Stomach smooth muscle (tissue), 2 donors: ENCODE measurements at regions not wholly inside any gene's neighbourhood (a gene's known extent, or its start where the extent isn't known, plus 50 kb on each side); places are given as distances from the start of the nearest gene placed in this dataset.

Experiments
- H3K27ac ChIP-seq: one replicate; pipeline ENCODE4 v1.7.0; 2013; ENCODE audit warnings: mild to moderate bottlenecking, low read length, inconsistent platforms
- H3K27me3 ChIP-seq, 2 donors: one replicate each; pipeline ENCODE4 v1.7.0; 2013; ENCODE audit warnings: low read length in 2 of 2; ENCODE audit not compliant: insufficient read depth in 2 of 2, control insufficient read depth in 1 of 2
- H3K36me3 ChIP-seq, 2 donors: one replicate each; pipeline ENCODE4 v1.7.0; 2013; ENCODE audit warnings: low read length in 2 of 2; ENCODE audit not compliant: control insufficient read depth in 2 of 2, insufficient read depth in 2 of 2
- H3K4me1 ChIP-seq: one replicate; pipeline ENCODE4 v1.7.0; 2013; ENCODE audit warnings: low read length; ENCODE audit not compliant: control insufficient read depth, insufficient read depth
- H3K4me3 ChIP-seq, 2 donors: one replicate each; pipeline ENCODE4 v1.7.0; 2013; ENCODE audit warnings: low read length in 2 of 2
- H3K9ac ChIP-seq, 2 donors: one replicate each; pipeline ENCODE4 v1.7.0; 2013; ENCODE audit warnings: low read length in 2 of 2, mild to moderate bottlenecking in 1 of 2
- H3K9me3 ChIP-seq, 2 donors: one replicate each; pipeline ENCODE4 v1.7.0; 2013; ENCODE audit warnings: low read length in 2 of 2; ENCODE audit not compliant: control insufficient read depth in 2 of 2
- donor health status: healthy.
- donor health status: Pancreatic carcinoma.

GRCh38 chr1:232377494-232377770 lies 252.5 kb downstream of the SIPA1L2 start:
- no peak overlapping the region for H3K27ac ChIP-seq
- H3K36me3 ChIP-seq, result no peaks in the 10 kb centered on the region

DNA sequence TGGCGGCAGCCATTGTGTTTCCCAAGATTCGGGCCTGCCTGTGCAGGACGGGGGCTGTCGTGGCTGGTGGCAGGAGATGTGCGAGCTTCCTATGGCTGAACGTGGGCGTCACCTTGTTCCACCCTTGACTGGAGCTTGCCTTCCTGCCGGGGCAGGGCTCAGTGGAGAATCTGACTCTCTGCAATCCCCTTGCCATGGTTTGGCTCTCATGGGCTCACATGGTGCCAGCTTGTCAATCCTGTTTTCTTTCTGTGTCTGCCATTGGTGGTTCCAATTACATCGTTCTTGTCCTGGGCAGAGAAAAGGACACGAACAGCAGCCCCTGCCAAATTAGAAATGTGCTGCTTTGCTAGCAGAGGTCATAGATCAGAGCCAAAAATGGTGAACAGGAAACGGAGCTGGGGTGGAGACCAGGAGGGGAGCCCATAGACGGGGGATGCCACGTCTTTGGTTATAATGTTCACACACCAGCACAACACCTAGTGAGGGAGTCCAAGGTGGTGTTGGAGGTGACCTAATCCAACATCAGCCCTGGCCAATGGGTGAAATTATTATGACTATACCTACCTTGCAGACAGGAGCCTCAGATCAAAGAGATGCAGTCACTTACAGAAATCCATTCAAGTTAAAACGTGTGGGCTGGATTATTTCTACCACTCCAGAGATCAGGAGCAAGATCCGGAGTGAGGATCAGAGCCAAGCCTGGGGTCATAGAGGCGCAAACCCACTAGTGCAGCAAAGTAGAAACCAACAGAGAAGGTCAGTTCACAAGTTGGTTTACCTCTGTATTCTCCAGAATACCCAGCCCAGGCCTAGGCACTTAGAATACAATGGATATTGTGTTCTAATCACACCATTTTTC lies 253.1 kb downstream of the SIPA1L2 start:
- peaks cover 17% of the 10 kb centered on the region for H3K4me1 ChIP-seq
- H3K36me3 ChIP-seq, result no peaks in the 10 kb centered on the region
- H3K27me3 ChIP-seq, result no peaks in the 10 kb centered on the region
- H3K27ac ChIP-seq, result no peak overlapping the region
- no peak overlapping the region for H3K4me3 ChIP-seq
- no peak overlapping the region for H3K9ac ChIP-seq
- no peaks in the 10 kb centered on the region for H3K9me3 ChIP-seq

More at GRCh38 chr1:232377494-232377770, 252.5 kb downstream of the SIPA1L2 start:
- Histone ChIP-seq H3K9me3 (no peaks in the 10 kb centered on the region), H3K4me1 (peaks cover 17% of the 10 kb centered on the region), H3K9ac (no peak overlapping the region), H3K4me3 (no peak overlapping the region), H3K27me3 (no peaks in the 10 kb centered on the region)

GRCh38 chr1:232372841-232373440 lies 257.0 kb downstream of the SIPA1L2 start:
- H3K9ac ChIP-seq, result no peak overlapping the region
- H3K9me3 ChIP-seq, result no peaks in the 10 kb centered on the region
- no peak overlapping the region for H3K27ac ChIP-seq
- H3K4me1 ChIP-seq, result peaks cover 8% of the 10 kb centered on the region
- no peaks in the 10 kb centered on the region for H3K27me3 ChIP-seq
- no peak overlapping the region for H3K4me3 ChIP-seq
- H3K36me3 ChIP-seq, result no peaks in the 10 kb centered on the region

- peaks cover 8% of the 10 kb centered on the region for H3K4me1 ChIP-seq
- H3K9me3 ChIP-seq, result no peaks in the 10 kb centered on the region
- H3K27ac ChIP-seq, result no peak overlapping the region
- no peak overlapping the region for H3K4me3 ChIP-seq
- no peaks in the 10 kb centered on the region for H3K36me3 ChIP-seq
- no peaks in the 10 kb centered on the region for H3K27me3 ChIP-seq
- H3K9ac ChIP-seq, result no peak overlapping the region
These were observed 257.5 kb downstream of the SIPA1L2 start for GRCh38 chr1:232372431-232372830.

DNA sequence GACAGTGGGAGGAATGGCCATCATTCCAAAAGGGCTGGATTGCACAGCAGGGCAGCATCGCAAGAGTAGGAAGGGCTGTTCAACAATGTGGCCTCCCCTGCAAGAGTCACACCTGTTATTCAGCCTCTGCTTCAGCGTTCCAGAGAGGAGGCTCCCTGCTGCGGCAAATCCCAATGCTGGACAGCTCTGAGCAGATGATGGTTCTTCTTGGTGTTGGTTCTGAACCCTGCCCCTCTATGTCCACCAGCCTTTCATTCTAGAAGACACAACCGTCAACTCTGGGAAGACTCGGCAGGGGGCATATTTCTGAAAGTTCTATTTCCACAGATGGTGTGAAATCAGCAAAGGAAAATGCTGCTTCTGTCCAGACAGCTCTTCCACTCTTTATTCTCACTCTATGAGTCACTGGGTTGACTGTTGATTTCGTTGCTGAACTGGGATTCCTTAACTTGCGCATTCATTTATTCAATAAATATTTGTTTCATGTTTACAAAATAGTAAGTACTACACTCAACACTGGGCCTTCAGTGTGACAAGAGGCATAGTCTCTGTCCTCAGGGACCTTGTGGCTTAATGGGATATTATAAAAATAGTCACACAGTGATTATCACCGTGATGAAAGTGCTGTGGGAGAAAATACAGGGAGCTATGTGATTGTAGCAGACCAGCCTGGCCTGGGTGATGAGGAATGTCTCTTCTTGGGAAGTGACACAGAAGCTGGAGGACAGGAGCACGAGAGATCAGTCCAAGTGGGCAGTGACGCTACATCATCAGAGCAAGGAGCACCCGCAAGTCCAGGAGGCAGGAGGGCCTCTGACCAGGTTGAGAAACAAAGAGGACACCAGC lies 260.3 kb downstream of the SIPA1L2 start:
- Histone ChIP-seq H3K9me3 (no peaks in the 10 kb centered on the region), H3K36me3 (no peaks in the 10 kb centered on the region), H3K9ac (no peak overlapping the region), H3K27ac (no peak overlapping the region), H3K4me1 (no peaks in the 10 kb centered on the region), H3K4me3 (no peak overlapping the region), H3K27me3 (no peaks in the 10 kb centered on the region)

GRCh38 chr1:232368821-232369321 lies 261.1 kb downstream of the SIPA1L2 start:
- Histone ChIP-seq H3K4me3 (no peak overlapping the region), H3K27ac (no peak overlapping the region), H3K36me3 (no peaks in the 10 kb centered on the region), H3K9ac (no peak overlapping the region), H3K27me3 (no peaks in the 10 kb centered on the region), H3K4me1 (no peaks in the 10 kb centered on the region), H3K9me3 (no peaks in the 10 kb centered on the region)

GRCh38 chr1:232367293-232367692 lies 262.6 kb downstream of the SIPA1L2 start:
- Histone ChIP-seq H3K36me3 (no peaks in the 10 kb centered on the region), H3K27ac (no peak overlapping the region), H3K9ac (no peak overlapping the region), H3K4me3 (no peak overlapping the region), H3K9me3 (no peaks in the 10 kb centered on the region), H3K4me1 (no peaks in the 10 kb centered on the region), H3K27me3 (no peaks in the 10 kb centered on the region)

- no peaks in the 10 kb centered on the region for H3K36me3 ChIP-seq
- H3K9me3 ChIP-seq, result no peaks in the 10 kb centered on the region
- H3K4me3 ChIP-seq, result no peak overlapping the region
- H3K27ac ChIP-seq, result no peak overlapping the region
- H3K27me3 ChIP-seq, result no peaks in the 10 kb centered on the region
- H3K9ac ChIP-seq, result no peak overlapping the region
- H3K4me1 ChIP-seq, result no peaks in the 10 kb centered on the region
These were observed 265.1 kb downstream of the SIPA1L2 start for GRCh38 chr1:232364654-232365382.

GRCh38 chr1:232363008-232363407 lies 266.9 kb downstream of the SIPA1L2 start:
- H3K27me3 ChIP-seq, result no peaks in the 10 kb centered on the region
- no peaks in the 10 kb centered on the region for H3K36me3 ChIP-seq
- no peak overlapping the region for H3K4me3 ChIP-seq
- H3K4me1 ChIP-seq, result no peaks in the 10 kb centered on the region
- H3K9me3 ChIP-seq, result no peaks in the 10 kb centered on the region
- H3K9ac ChIP-seq, result no peak overlapping the region
- no peak overlapping the region for H3K27ac ChIP-seq

- Histone ChIP-seq H3K27me3 (no peaks in the 10 kb centered on the region), H3K9ac (no peak overlapping the region), H3K36me3 (no peaks in the 10 kb centered on the region), H3K27ac (no peak overlapping the region), H3K9me3 (no peaks in the 10 kb centered on the region), H3K4me3 (no peak overlapping the region), H3K4me1 (peaks cover 4% of the 10 kb centered on the region)
These were observed 272.5 kb downstream of the SIPA1L2 start for GRCh38 chr1:232357416-232357815.
